ENCODE measurements at regions not wholly inside any gene's neighbourhood (a gene's known extent, or its start where the extent isn't known, plus 50 kb on each side); places are given as distances from the start of the nearest gene placed in this dataset.

GRCh38 chr10:10222304-10222841, 795.3 kb upstream of the CELF2 start (continued):
- TF ChIP-seq, protein P1, sequence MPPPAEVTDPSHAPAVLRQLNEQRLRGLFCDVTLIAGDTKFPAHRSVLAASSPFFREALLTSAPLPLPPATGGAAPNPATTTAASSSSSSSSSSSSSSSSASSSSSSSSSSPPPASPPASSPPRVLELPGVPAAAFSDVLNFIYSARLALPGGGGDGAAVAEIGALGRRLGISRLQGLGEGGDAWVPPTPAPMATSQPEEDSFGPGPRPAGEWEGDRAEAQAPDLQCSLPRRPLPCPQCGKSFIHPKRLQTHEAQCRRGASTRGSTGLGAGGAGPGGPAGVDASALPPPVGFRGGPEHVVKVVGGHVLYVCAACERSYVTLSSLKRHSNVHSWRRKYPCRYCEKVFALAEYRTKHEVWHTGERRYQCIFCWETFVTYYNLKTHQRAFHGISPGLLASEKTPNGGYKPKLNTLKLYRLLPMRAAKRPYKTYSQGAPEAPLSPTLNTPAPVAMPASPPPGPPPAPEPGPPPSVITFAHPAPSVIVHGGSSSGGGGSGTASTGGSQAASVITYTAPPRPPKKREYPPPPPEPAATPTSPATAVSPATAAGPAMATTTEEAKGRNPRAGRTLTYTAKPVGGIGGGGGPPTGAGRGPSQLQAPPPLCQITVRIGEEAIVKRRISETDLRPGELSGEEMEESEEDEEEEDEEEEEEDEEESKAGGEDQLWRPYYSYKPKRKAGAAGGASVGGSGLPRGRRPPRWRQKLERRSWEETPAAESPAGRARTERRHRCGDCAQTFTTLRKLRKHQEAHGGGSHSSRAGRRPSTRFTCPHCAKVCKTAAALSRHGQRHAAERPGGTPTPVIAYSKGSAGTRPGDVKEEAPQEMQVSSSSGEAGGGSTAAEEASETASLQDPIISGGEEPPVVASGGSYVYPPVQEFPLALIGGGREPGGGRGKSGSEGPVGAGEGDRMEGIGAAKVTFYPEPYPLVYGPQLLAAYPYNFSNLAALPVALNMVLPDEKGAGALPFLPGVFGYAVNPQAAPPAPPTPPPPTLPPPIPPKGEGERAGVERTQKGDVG (CRISPR knock-in tag; IDR thresholded peaks at IDR 0.05), result no peak
- TF ChIP-seq ZNF384 (IDR thresholded peaks at IDR 0.05; ENCODE audit: borderline replicate concordance, low read depth, low read length) (no peak), BMI1 (IDR thresholded peaks at IDR 0.05; ENCODE audit: borderline replicate concordance) (no peak)

GRCh38 chr10:10223131-10223530, 794.5 kb upstream of the CELF2 start:
- no peak for DNase-seq (ENCODE audit: low read depth, low spot score)
- no peak overlapping the region for H3K9ac ChIP-seq (ENCODE audit: control insufficient read depth, insufficient read depth, low read length)
- no peak overlapping the region for H3K27ac ChIP-seq (ENCODE audit: control insufficient read depth, insufficient read depth)
- H3K4me3 ChIP-seq, result no peak overlapping the region
- CTCF ChIA-PET, result no interaction called here
- H4K20me1 ChIP-seq (ENCODE audit: control insufficient read depth, insufficient read depth), result no peaks in the 10 kb centered on the region
- in situ Hi-C loops (cut with MboI), result no loop called here
- H3K36me3 ChIP-seq (ENCODE audit: control insufficient read depth in 2 of 2, insufficient read depth in 2 of 2, low read length in 1 of 2), result no peaks in the 10 kb centered on the region
- POLR2A ChIA-PET, result no interaction called here
- intact Hi-C loops (cut with micrococcal nuclease; ENCODE audit: unreplicated experiment), result no loop called here
- no peak for ATAC-seq
- BruUV-seq (replicated peaks), result no TSS peak
- no peaks in the 10 kb centered on the region for H3K9me3 ChIP-seq (replicated peaks; ENCODE audit: control insufficient read depth, insufficient read depth, low read length)
- SMC1A ChIA-PET (ENCODE audit: uncharacterized antibody, unreplicated experiment), result no interaction called here
- RAD21 ChIA-PET (ENCODE audit: unreplicated experiment), result no interaction called here
- WGBS (ENCODE audit: insufficient coverage, insufficient replicate concordance, low lambda C conversion rate, missing lambda C conversion rate), result 64% methylated on average over 3 of the region's 3 CpGs
- H3K79me2 ChIP-seq (ENCODE audit: control insufficient read depth, insufficient read depth, low read length), result no peaks in the 10 kb centered on the region
- H3K4me2 ChIP-seq (ENCODE audit: control insufficient read depth, insufficient read depth), result no peak overlapping the region
- no peak for FAIRE-seq
- H3K4me1 ChIP-seq (ENCODE audit: control insufficient read depth, insufficient read depth, low read length), result no peaks in the 10 kb centered on the region
- no peaks in the 10 kb centered on the region for H3K27me3 ChIP-seq (replicated peaks in 1 of 2; ENCODE audit: control insufficient read depth in 2 of 2, insufficient read depth in 2 of 2, low read length in 1 of 2)
- no peak overlapping the region for H2AFZ ChIP-seq (ENCODE audit: control insufficient read depth, low read depth, low read length)
- TF ChIP-seq BCL3 (IDR thresholded peaks at IDR 0.05; ENCODE audit: borderline replicate concordance, insufficient read depth, low read depth, low read length, poor library complexity, severe bottlenecking) (no peak), RELA (IDR thresholded peaks at IDR 0.05; ENCODE audit: borderline replicate concordance, partially characterized antibody) (no peak), CBFB (IDR thresholded peaks at IDR 0.05; ENCODE audit: low read depth) (no peak), USF2 (IDR thresholded peaks at IDR 0.05; ENCODE audit: borderline replicate concordance, low read depth, low read length) (no peak), ZBTB11 (CRISPR knock-in tag; IDR thresholded peaks at IDR 0.05) (no peak), HDGF (IDR thresholded peaks at IDR 0.05) (no peak), SUPT20H (IDR thresholded peaks at IDR 0.05; ENCODE audit: borderline replicate concordance, control insufficient read depth, low read depth, low read length) (no peak)
- TF ChIP-seq, protein P2, sequence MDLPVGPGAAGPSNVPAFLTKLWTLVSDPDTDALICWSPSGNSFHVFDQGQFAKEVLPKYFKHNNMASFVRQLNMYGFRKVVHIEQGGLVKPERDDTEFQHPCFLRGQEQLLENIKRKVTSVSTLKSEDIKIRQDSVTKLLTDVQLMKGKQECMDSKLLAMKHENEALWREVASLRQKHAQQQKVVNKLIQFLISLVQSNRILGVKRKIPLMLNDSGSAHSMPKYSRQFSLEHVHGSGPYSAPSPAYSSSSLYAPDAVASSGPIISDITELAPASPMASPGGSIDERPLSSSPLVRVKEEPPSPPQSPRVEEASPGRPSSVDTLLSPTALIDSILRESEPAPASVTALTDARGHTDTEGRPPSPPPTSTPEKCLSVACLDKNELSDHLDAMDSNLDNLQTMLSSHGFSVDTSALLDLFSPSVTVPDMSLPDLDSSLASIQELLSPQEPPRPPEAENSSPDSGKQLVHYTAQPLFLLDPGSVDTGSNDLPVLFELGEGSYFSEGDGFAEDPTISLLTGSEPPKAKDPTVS (IDR thresholded peaks at IDR 0.05; ENCODE audit: low read depth, low read length), result no peak
